Cardiac muscle cell (in vitro differentiated cells and primary cell): ENCODE measurements at regions not wholly inside any gene's neighbourhood (a gene's known extent, or its start where the extent isn't known, plus 50 kb on each side); places are given as distances from the start of the nearest gene placed in this dataset.

Source experiments
- DNase-seq, 2 donors: peaks; one replicate each; pipeline versions ENCODE4 v3.0.0 to v3.0.0-alpha.2; 2010 to 2017; ENCODE audit warnings: low read depth in 1 of 2, low spot score in 1 of 2
- H3K27ac ChIP-seq: fragments of 200-600 bp; sonication (generic); 2 replicates; pipeline ENCODE4 v1.5.1; 2016
- H3K27me3 ChIP-seq: fragments of 200-600 bp; sonication (generic); 2 replicates; pipeline ENCODE4 v1.6.0; 2016; ENCODE audit warnings: control low read depth
- H3K36me3 ChIP-seq: fragments of 200-600 bp; sonication (generic); 2 replicates; pipeline ENCODE4 v1.5.1; 2016; ENCODE audit warnings: control low read depth
- H3K4me1 ChIP-seq: fragments of 200-600 bp; sonication (generic); 2 replicates; pipeline ENCODE4 v1.8.1; 2017; ENCODE audit warnings: low read depth, mild to moderate bottlenecking, mixed run types
- H3K4me3 ChIP-seq: fragments of 200-600 bp; sonication (generic); 2 replicates; pipeline ENCODE4 v1.5.1; 2016; ENCODE audit warnings: mild to moderate bottlenecking
- H3K9me3 ChIP-seq: fragments of 200-600 bp; sonication (generic); 2 replicates; pipeline ENCODE4 v1.5.1; 2017; ENCODE audit warnings: low read depth, mild to moderate bottlenecking, control low read depth
- TF ChIP-seq, protein P1 (sequence below): IDR thresholded peaks from 2 replicates; pipeline ENCODE4 v1.5.1; 2012; ENCODE audit warnings: low read depth, mild to moderate bottlenecking, low read length

GRCh38 chr9:84436386-84437109, 96.0 kb upstream of the SLC28A3 start:
- TF ChIP-seq, protein P1, sequence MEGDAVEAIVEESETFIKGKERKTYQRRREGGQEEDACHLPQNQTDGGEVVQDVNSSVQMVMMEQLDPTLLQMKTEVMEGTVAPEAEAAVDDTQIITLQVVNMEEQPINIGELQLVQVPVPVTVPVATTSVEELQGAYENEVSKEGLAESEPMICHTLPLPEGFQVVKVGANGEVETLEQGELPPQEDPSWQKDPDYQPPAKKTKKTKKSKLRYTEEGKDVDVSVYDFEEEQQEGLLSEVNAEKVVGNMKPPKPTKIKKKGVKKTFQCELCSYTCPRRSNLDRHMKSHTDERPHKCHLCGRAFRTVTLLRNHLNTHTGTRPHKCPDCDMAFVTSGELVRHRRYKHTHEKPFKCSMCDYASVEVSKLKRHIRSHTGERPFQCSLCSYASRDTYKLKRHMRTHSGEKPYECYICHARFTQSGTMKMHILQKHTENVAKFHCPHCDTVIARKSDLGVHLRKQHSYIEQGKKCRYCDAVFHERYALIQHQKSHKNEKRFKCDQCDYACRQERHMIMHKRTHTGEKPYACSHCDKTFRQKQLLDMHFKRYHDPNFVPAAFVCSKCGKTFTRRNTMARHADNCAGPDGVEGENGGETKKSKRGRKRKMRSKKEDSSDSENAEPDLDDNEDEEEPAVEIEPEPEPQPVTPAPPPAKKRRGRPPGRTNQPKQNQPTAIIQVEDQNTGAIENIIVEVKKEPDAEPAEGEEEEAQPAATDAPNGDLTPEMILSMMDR: no peak
- H3K27ac ChIP-seq: no peak overlapping the region
- H3K4me3 ChIP-seq: no peak overlapping the region
- no peaks in the 10 kb centered on the region for H3K27me3 ChIP-seq
- no peaks in the 10 kb centered on the region for H3K4me1 ChIP-seq
- H3K9me3 ChIP-seq: no peaks in the 10 kb centered on the region
- DNase-seq: peak in 1 of 2 donors; percentile 18
- H3K36me3 ChIP-seq: no peaks in the 10 kb centered on the region

GRCh38 chr9:84438391-84438790, 97.8 kb upstream of the SLC28A3 start:
- no peaks in the 10 kb centered on the region for H3K36me3 ChIP-seq
- TF ChIP-seq, protein P1: no peak
- no peak for DNase-seq
- no peaks in the 10 kb centered on the region for H3K9me3 ChIP-seq
- no peaks in the 10 kb centered on the region for H3K4me1 ChIP-seq
- no peak overlapping the region for H3K27ac ChIP-seq
- no peaks in the 10 kb centered on the region for H3K27me3 ChIP-seq
- H3K4me3 ChIP-seq: no peak overlapping the region

DNA sequence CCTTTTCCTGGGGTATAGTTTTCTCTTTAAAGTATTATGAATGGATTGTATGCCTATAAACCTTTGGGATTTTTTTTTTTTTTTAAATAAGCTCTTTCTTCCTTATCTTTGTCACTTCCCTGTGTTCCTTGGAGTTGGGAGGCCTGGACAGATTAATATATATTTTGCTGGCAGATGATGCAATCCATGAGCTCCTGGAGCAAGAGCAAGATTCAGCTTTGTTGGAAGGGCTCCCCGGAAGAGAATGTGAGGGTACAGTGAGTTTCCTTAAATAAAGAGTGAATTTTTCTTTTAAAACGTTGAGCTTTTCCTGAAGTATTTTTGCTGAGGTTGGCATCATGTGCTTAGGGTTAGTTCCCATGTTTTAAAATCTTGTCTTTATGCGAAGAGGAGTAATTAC, 98.7 kb upstream of the SLC28A3 start:
- H3K36me3 ChIP-seq: no peaks in the 10 kb centered on the region
- DNase-seq: peak in 1 of 2 donors; percentile 52
- TF ChIP-seq, protein P1: no peak
- H3K27ac ChIP-seq: no peak overlapping the region
- no peaks in the 10 kb centered on the region for H3K4me1 ChIP-seq
- H3K9me3 ChIP-seq: no peaks in the 10 kb centered on the region
- no peak overlapping the region for H3K4me3 ChIP-seq
- H3K27me3 ChIP-seq: no peaks in the 10 kb centered on the region

DNA sequence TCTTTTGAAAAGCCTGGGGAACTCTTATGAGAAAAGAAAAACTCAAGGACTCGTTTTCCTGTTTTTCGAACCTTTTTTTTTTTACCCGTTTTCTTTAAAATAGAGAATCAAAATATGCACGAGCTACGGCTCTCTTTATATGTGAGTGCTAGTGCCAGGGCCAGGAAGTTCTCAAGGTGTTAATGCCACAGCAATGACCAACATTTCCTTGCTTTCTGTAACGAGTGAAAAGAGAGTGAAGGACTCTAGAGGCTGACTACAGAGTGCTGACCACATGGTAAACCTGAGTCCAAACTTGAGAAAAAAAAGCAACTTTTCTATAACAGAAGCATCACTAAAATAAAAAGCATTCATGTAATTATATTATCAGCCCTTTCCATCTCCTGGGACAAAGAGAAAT, 102.2 kb upstream of the SLC28A3 start:
- DNase-seq: no peak
- H3K4me3 ChIP-seq: no peak overlapping the region
- TF ChIP-seq, protein P1: no peak

DNA sequence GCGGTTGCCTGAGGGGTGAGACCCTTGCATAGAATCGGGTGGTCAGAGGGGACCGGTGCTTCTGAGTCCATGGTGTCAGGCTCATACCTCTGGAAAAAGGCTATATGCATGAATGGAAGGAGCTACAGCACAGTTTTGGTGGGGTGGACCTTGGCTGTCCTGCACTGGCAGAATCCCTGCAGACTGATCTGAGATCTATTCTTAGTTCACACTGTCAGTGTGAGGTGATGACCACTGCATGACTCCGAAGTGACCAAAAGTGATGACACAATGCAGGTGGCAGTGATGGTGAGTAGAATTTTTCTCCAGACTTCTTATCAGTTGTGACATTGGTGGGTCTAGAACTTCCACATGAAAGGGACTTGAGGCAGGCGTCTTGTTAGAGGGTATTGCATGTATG, 105.2 kb upstream of the SLC28A3 start:
- TF ChIP-seq, protein P1: no peak
- Histone ChIP-seq H3K4me3 (no peak overlapping the region), H3K9me3 (no peaks in the 10 kb centered on the region), H3K4me1 (no peaks in the 10 kb centered on the region), H3K27ac (no peak overlapping the region), H3K36me3 (no peaks in the 10 kb centered on the region), H3K27me3 (no peaks in the 10 kb centered on the region)
- no peak for DNase-seq

More for the DNA sequence above, 102.2 kb upstream of the SLC28A3 start:
- H3K9me3 ChIP-seq: no peaks in the 10 kb centered on the region
- H3K27ac ChIP-seq: no peak overlapping the region
- no peaks in the 10 kb centered on the region for H3K4me1 ChIP-seq
- no peaks in the 10 kb centered on the region for H3K36me3 ChIP-seq
- no peaks in the 10 kb centered on the region for H3K27me3 ChIP-seq
